ENCODE measurements at regions not wholly inside any gene's neighbourhood (a gene's known extent, or its start where the extent isn't known, plus 50 kb on each side); places are given as distances from the start of the nearest gene placed in this dataset.

GRCh38 chr18:27430595-27430994 lies 245.5 kb upstream of the CHST9 start:
- DNase-seq, result no peak

GRCh38 chr18:27428716-27429475 lies 243.8 kb upstream of the CHST9 start:
- DNase-seq, result no peak

- no peak for DNase-seq
Observed at GRCh38 chr18:27428120-27428519, 243.0 kb upstream of the CHST9 start.

GRCh38 chr18:27423581-27423980 lies 238.5 kb upstream of the CHST9 start:
- no peak for DNase-seq

GRCh38 chr18:27419646-27420045 lies 234.5 kb upstream of the CHST9 start:
- no peak for DNase-seq

- no peak for DNase-seq
Observed at GRCh38 chr18:27415495-27415894, 230.4 kb upstream of the CHST9 start.

- no peak for DNase-seq
Observed at GRCh38 chr18:27414682-27415081, 229.6 kb upstream of the CHST9 start.

- DNase-seq, result no peak
Observed at GRCh38 chr18:27413495-27414401, 228.6 kb upstream of the CHST9 start.

GRCh38 chr18:27412556-27412955 lies 227.4 kb upstream of the CHST9 start:
- no peak for DNase-seq

- DNase-seq, result no peak
Observed at GRCh38 chr18:27411911-27412310, 226.8 kb upstream of the CHST9 start.

GRCh38 chr18:27411013-27411412 lies 225.9 kb upstream of the CHST9 start:
- no peak for DNase-seq

- no peak for DNase-seq
Observed at GRCh38 chr18:27404855-27405254, 219.7 kb upstream of the CHST9 start.

- no peak for DNase-seq
Observed at GRCh38 chr18:27400001-27400400, 214.9 kb upstream of the CHST9 start.

- no peak for DNase-seq
Observed at GRCh38 chr18:27395752-27396151, 210.6 kb upstream of the CHST9 start.

GRCh38 chr18:27394687-27395086 lies 209.6 kb upstream of the CHST9 start:
- no peak for DNase-seq

- DNase-seq, result no peak
Observed at GRCh38 chr18:27382567-27383216, 197.6 kb upstream of the CHST9 start.

- no peak for DNase-seq
Observed at GRCh38 chr18:27378431-27379095, 193.5 kb upstream of the CHST9 start.

- no peak for DNase-seq
Observed at GRCh38 chr18:27377251-27377650, 192.1 kb upstream of the CHST9 start.

GRCh38 chr18:27372386-27372785 lies 187.3 kb upstream of the CHST9 start:
- no peak for DNase-seq

- no peak for DNase-seq
Observed at GRCh38 chr18:27366665-27367064, 181.6 kb upstream of the CHST9 start.

- no peak for DNase-seq
Observed at GRCh38 chr18:27366151-27366550, 181.0 kb upstream of the CHST9 start.

GRCh38 chr18:27363872-27364271 lies 178.8 kb upstream of the CHST9 start:
- peak; percentile 11 for DNase-seq

- no peak for DNase-seq
Observed at GRCh38 chr18:27361477-27361876, 176.4 kb upstream of the CHST9 start.
